Peyer's patch (tissue), 4 donors: ENCODE measurements at regions not wholly inside any gene's neighbourhood (a gene's known extent, or its start where the extent isn't known, plus 50 kb on each side); places are given as distances from the start of the nearest gene placed in this dataset.

Experiments used
- DNase-seq, 3 donors: peaks; one replicate each; pipeline ENCODE4 v3.0.0-alpha.2; 2017 to 2019
- H3K27ac ChIP-seq, 4 donors: fragments of 200-600 bp; sonication (generic); one replicate each; pipeline ENCODE4 v1.5.1; 2016 to 2019
- H3K27me3 ChIP-seq, 2 donors: fragments of 200-600 bp; sonication (generic); one replicate each; pipeline ENCODE4 v1.5.1; 2019
- H3K36me3 ChIP-seq, 3 donors: fragments of 200-600 bp; sonication (generic); one replicate each; pipeline ENCODE4 v1.5.1; 2016 to 2019
- H3K4me1 ChIP-seq, 4 donors: fragments of 200-600 bp; sonication (generic); one replicate each; pipeline ENCODE4 v1.5.1; 2016 to 2019
- H3K4me3 ChIP-seq, 4 donors: fragments of 200-600 bp; sonication (generic); 1 replicate in 3 of 4; 2 replicates in 1 of 4; pipeline ENCODE4 v1.5.1; 2016 to 2019; ENCODE audit warnings: mild to moderate bottlenecking in 1 of 4
- H3K9me3 ChIP-seq, 4 donors: fragments of 200-600 bp; sonication (generic); one replicate each; pipeline ENCODE4 v1.5.1; 2016 to 2019; ENCODE audit warnings: mild to moderate bottlenecking in 1 of 4
- CTCF ChIP-seq, 6 experiments: fragments of 450-650 bp in 4 of 6; fragments of 200-600 bp in 2 of 6; sonication (generic) in 1 of 6; IDR thresholded peaks; one replicate each; pipeline ENCODE4 v1.5.1; 2017 to 2019; ENCODE audit warnings: antibody characterized with exemption in 6 of 6, mild to moderate bottlenecking in 3 of 6, moderate library complexity in 1 of 6
- POLR2A ChIP-seq, 2 donors: fragments of 450-650 bp; IDR thresholded peaks; one replicate each; pipeline ENCODE4 v1.5.1; 2017; ENCODE audit warnings: antibody characterized with exemption in 2 of 2, mild to moderate bottlenecking in 2 of 2, moderate library complexity in 2 of 2

- TF ChIP-seq CTCF (IDR thresholded peaks at IDR 0.05) (no peak), POLR2A (IDR thresholded peaks at IDR 0.05) (no peak)
- H3K27me3 ChIP-seq, result no peaks in the 10 kb centered on the region
- no peaks in the 10 kb centered on the region for H3K36me3 ChIP-seq
- no peaks in the 10 kb centered on the region for H3K4me1 ChIP-seq
- H3K27ac ChIP-seq, result no peak overlapping the region
- no peak for DNase-seq
- no peak overlapping the region for H3K4me3 ChIP-seq
- peaks cover 0 to 3% (median 0%) of the 10 kb centered on the region in 4 donors for H3K9me3 ChIP-seq
These were observed 131.3 kb upstream of the NR3C1 start for GRCh38 chr5:143534761-143535154.

- peak in 2 of 3 donors; percentile 51 to 68 for DNase-seq
- TF ChIP-seq POLR2A (IDR thresholded peaks at IDR 0.05) (no peak), CTCF (IDR thresholded peaks at IDR 0.05) (no peak)
- Histone ChIP-seq H3K4me3 (no peak overlapping the region), H3K4me1 (no peaks in the 10 kb centered on the region), H3K9me3 (peaks cover 0 to 3% (median 0%) of the 10 kb centered on the region in 4 donors), H3K27ac (peak overlapping the region in 1 of 4 donors; percentile 35), H3K27me3 (no peaks in the 10 kb centered on the region), H3K36me3 (no peaks in the 10 kb centered on the region)
These were observed 130.7 kb upstream of the NR3C1 start for GRCh38 chr5:143533978-143534760.

GRCh38 chr5:143533475-143533874 lies 130.0 kb upstream of the NR3C1 start:
- TF ChIP-seq CTCF (IDR thresholded peaks at IDR 0.05), result no peak
- no peak for TF ChIP-seq POLR2A (IDR thresholded peaks at IDR 0.05)
- H3K4me1 ChIP-seq, result no peaks in the 10 kb centered on the region
- H3K36me3 ChIP-seq, result no peaks in the 10 kb centered on the region
- H3K4me3 ChIP-seq, result no peak overlapping the region
- no peaks in the 10 kb centered on the region for H3K9me3 ChIP-seq
- DNase-seq, result no peak
- no peak overlapping the region for H3K27ac ChIP-seq
- H3K27me3 ChIP-seq, result no peaks in the 10 kb centered on the region

- Histone ChIP-seq H3K4me3 (no peak overlapping the region), H3K9me3 (no peaks in the 10 kb centered on the region), H3K4me1 (no peaks in the 10 kb centered on the region), H3K36me3 (no peaks in the 10 kb centered on the region), H3K27ac (no peak overlapping the region), H3K27me3 (no peaks in the 10 kb centered on the region)
- no peak for DNase-seq
- TF ChIP-seq CTCF (IDR thresholded peaks at IDR 0.05), result no peak
- TF ChIP-seq POLR2A (IDR thresholded peaks at IDR 0.05), result no peak
These were observed 124.3 kb upstream of the NR3C1 start for GRCh38 chr5:143527808-143528207.

- no peaks in the 10 kb centered on the region for H3K36me3 ChIP-seq
- H3K27me3 ChIP-seq, result no peaks in the 10 kb centered on the region
- no peaks in the 10 kb centered on the region for H3K9me3 ChIP-seq
- no peak for DNase-seq
- H3K4me1 ChIP-seq, result no peaks in the 10 kb centered on the region
- no peak overlapping the region for H3K4me3 ChIP-seq
- TF ChIP-seq CTCF (IDR thresholded peaks at IDR 0.05) (no peak), POLR2A (IDR thresholded peaks at IDR 0.05) (no peak)
- no peak overlapping the region for H3K27ac ChIP-seq
These were observed 121.7 kb upstream of the NR3C1 start for GRCh38 chr5:143525176-143525575.
